RWPE2 (cell line): ENCODE measurements at regions not wholly inside any gene's neighbourhood (a gene's known extent, or its start where the extent isn't known, plus 50 kb on each side); places are given as distances from the start of the nearest gene placed in this dataset.
A peak's percentile ranks its signal among the peaks of the same experiment; 100 is the strongest.
"Not testable (repeated sequence)": the region's sequence is repeated elsewhere in the genome, so short reads cannot be mapped to it uniquely, and the experiment has no call there.

Source experiments
- ATAC-seq: fragments of 200-7000 bp; cut with Tn5 transposase; 3 replicates; pipeline ENCODE4 v1.9.1; 2021; ENCODE audit warnings: low read depth
- DNase-seq: peaks from one replicate; pipeline ENCODE4 v3.0.0-alpha.2; 2020; ENCODE audit warnings: low spot score
- H3K27ac ChIP-seq: fragments of 450-650 bp; 2 replicates; pipeline ENCODE4 v1.5.1; 2017; ENCODE audit warnings: mild to moderate bottlenecking; ENCODE audit not compliant: poor library complexity, severe bottlenecking
- H3K27me3 ChIP-seq: fragments of 250-450 bp; sonication (Bioruptor Pico); 2 replicates; pipeline ENCODE4 v1.5.1; 2021; ENCODE audit warnings: mild to moderate bottlenecking, moderate library complexity; ENCODE audit not compliant: insufficient read depth, poor library complexity, severe bottlenecking
- H3K36me3 ChIP-seq: fragments of 250-450 bp; sonication (Bioruptor Pico); 2 replicates; pipeline ENCODE4 v1.5.1; 2020; ENCODE audit warnings: low read depth, mild to moderate bottlenecking, moderate library complexity
- H3K4me1 ChIP-seq: fragments of 250-450 bp; sonication (Bioruptor Pico); 2 replicates; pipeline ENCODE4 v1.5.1; 2021; ENCODE audit warnings: mild to moderate bottlenecking, moderate library complexity; ENCODE audit not compliant: insufficient read depth, poor library complexity, severe bottlenecking
- H3K4me3 ChIP-seq: fragments of 250-450 bp; sonication (Bioruptor Pico); 2 replicates; pipeline ENCODE4 v1.5.1; 2021; ENCODE audit warnings: mild to moderate bottlenecking, moderate library complexity; ENCODE audit not compliant: severe bottlenecking
- H3K9me3 ChIP-seq: fragments of 250-450 bp; sonication (Bioruptor Pico); 2 replicates; pipeline ENCODE4 v1.5.1; 2021; ENCODE audit warnings: mild to moderate bottlenecking, moderate library complexity; ENCODE audit not compliant: severe bottlenecking
- CTCF ChIP-seq: fragments of 450-650 bp; IDR thresholded peaks from one replicate; pipeline ENCODE4 v1.5.1; 2017; ENCODE audit warnings: mild to moderate bottlenecking, moderate library complexity; ENCODE audit not compliant: poor library complexity, severe bottlenecking

GRCh38 chr22:22989856-22990255 is 80.5 kb upstream of the GNAZ start:
- ATAC-seq = no peak
- Histone ChIP-seq H3K4me1 (no peaks in the 10 kb centered on the region), H3K9me3 (peaks cover 20% of the 10 kb centered on the region), H3K36me3 (no peaks in the 10 kb centered on the region), H3K27ac (no peak overlapping the region), H3K4me3 (no peak overlapping the region), H3K27me3 (peaks cover 3% of the 10 kb centered on the region)
- DNase-seq = no peak
- TF ChIP-seq CTCF = no peak

GRCh38 chr22:22990711-22991505 is 79.4 kb upstream of the GNAZ start:
- not testable (repeated sequence) for H3K4me3 ChIP-seq, H3K36me3 ChIP-seq, H3K4me1 ChIP-seq, DNase-seq, H3K27me3 ChIP-seq, H3K27ac ChIP-seq, ATAC-seq
- peaks cover 25% of the 10 kb centered on the region for H3K9me3 ChIP-seq

GRCh38 chr22:22992474-22992873 is 77.8 kb upstream of the GNAZ start:
- TF ChIP-seq CTCF = no peak
- DNase-seq = no peak
- peak overlapping the region; percentile 3 for H3K4me3 ChIP-seq
- no peak for ATAC-seq
- no peak overlapping the region for H3K27ac ChIP-seq
- H3K9me3 ChIP-seq = peaks cover 26% of the 10 kb centered on the region
- H3K27me3 ChIP-seq = peaks cover 3% of the 10 kb centered on the region
- no peaks in the 10 kb centered on the region for H3K36me3 ChIP-seq
- H3K4me1 ChIP-seq = no peaks in the 10 kb centered on the region

GRCh38 chr22:22993184-22993583 is 77.1 kb upstream of the GNAZ start:
- H3K4me3 ChIP-seq = no peak overlapping the region
- H3K9me3 ChIP-seq = peaks cover 30% of the 10 kb centered on the region
- H3K36me3 ChIP-seq = no peaks in the 10 kb centered on the region
- ATAC-seq (no peak), DNase-seq (no peak)
- no peak for TF ChIP-seq CTCF
- no peak overlapping the region for H3K27ac ChIP-seq
- peaks cover 3% of the 10 kb centered on the region for H3K27me3 ChIP-seq
- H3K4me1 ChIP-seq = no peaks in the 10 kb centered on the region

GRCh38 chr22:22995166-22995565 is 75.2 kb upstream of the GNAZ start:
- peaks cover 3% of the 10 kb centered on the region for H3K4me1 ChIP-seq
- H3K27ac ChIP-seq = no peak overlapping the region
- peaks cover 3% of the 10 kb centered on the region for H3K27me3 ChIP-seq
- peaks cover 34% of the 10 kb centered on the region for H3K9me3 ChIP-seq
- ATAC-seq (no peak), DNase-seq (no peak)
- TF ChIP-seq CTCF = no peak
- H3K36me3 ChIP-seq = no peaks in the 10 kb centered on the region
- H3K4me3 ChIP-seq = no peak overlapping the region
